ENCODE measurements at regions not wholly inside any gene's neighbourhood (a gene's known extent, or its start where the extent isn't known, plus 50 kb on each side); places are given as distances from the start of the nearest gene placed in this dataset.

- TF ChIP-seq, protein P1, sequence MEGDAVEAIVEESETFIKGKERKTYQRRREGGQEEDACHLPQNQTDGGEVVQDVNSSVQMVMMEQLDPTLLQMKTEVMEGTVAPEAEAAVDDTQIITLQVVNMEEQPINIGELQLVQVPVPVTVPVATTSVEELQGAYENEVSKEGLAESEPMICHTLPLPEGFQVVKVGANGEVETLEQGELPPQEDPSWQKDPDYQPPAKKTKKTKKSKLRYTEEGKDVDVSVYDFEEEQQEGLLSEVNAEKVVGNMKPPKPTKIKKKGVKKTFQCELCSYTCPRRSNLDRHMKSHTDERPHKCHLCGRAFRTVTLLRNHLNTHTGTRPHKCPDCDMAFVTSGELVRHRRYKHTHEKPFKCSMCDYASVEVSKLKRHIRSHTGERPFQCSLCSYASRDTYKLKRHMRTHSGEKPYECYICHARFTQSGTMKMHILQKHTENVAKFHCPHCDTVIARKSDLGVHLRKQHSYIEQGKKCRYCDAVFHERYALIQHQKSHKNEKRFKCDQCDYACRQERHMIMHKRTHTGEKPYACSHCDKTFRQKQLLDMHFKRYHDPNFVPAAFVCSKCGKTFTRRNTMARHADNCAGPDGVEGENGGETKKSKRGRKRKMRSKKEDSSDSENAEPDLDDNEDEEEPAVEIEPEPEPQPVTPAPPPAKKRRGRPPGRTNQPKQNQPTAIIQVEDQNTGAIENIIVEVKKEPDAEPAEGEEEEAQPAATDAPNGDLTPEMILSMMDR (IDR thresholded peaks at IDR 0.05), result no peak
- no peak for TF ChIP-seq POLR2A (IDR thresholded peaks at IDR 0.05)
Measured at GRCh38 chr3:171986176-171986575, 53.2 kb upstream of the FNDC3B start.
